Stomach (tissue), 8 donors: ENCODE measurements at regions not wholly inside any gene's neighbourhood (a gene's known extent, or its start where the extent isn't known, plus 50 kb on each side); places are given as distances from the start of the nearest gene placed in this dataset.

Experiments used
- DNase-seq, 2 donors: peaks; one replicate each; pipeline versions ENCODE4 v3.0.0 to v3.0.0-alpha.2; 2013 to 2019
- H3K27ac ChIP-seq, 5 donors: fragments of 200-600 bp in 4 of 5; sonication (generic) in 4 of 5; one replicate each; pipeline ENCODE4 v1.5.1; 2013 to 2019; ENCODE audit warnings: mild to moderate bottlenecking in 1 of 5, moderate library complexity in 1 of 5
- H3K27me3 ChIP-seq, 3 donors: fragments of 200-600 bp; sonication (generic); one replicate each; pipeline ENCODE4 v1.5.1; 2017 to 2019; ENCODE audit warnings: mixed run types in 1 of 3
- H3K36me3 ChIP-seq, 4 donors: fragments of 200-600 bp; sonication (generic); 1 replicate in 3 of 4; 2 replicates in 1 of 4; pipeline ENCODE4 v1.5.1; 2016 to 2019
- H3K4me1 ChIP-seq, 4 donors: fragments of 200-600 bp; sonication (generic); one replicate each; pipeline ENCODE4 v1.5.1; 2016 to 2019
- H3K4me3 ChIP-seq, 4 donors: fragments of 200-600 bp; sonication (generic) in 3 of 4; one replicate each; pipeline ENCODE4 v1.5.1; 2016 to 2019; ENCODE audit warnings: mild to moderate bottlenecking in 1 of 4
- H3K9me3 ChIP-seq, 4 donors: fragments of 200-600 bp; sonication (generic); one replicate each; pipeline ENCODE4 v1.5.1; 2016 to 2019
- CTCF ChIP-seq, 7 experiments: fragments of 450-650 bp in 4 of 7; fragments of 200-600 bp in 3 of 7; sonication (generic) in 3 of 7; IDR thresholded peaks; one replicate each; pipeline ENCODE4 v1.5.1; 2016 to 2019; ENCODE audit warnings: antibody characterized with exemption in 7 of 7, control low read depth in 2 of 7, mild to moderate bottlenecking in 1 of 7
- EP300 ChIP-seq: sonication (generic); formaldehyde crosslinking; IDR thresholded peaks from one replicate; pipeline ENCODE4 v1.6.1; 2017; ENCODE audit warnings: antibody characterized with exemption
- POLR2A ChIP-seq, 4 donors: fragments of 450-650 bp; IDR thresholded peaks; one replicate each; pipeline ENCODE4 v1.6.1; 2016; ENCODE audit warnings: antibody characterized with exemption in 4 of 4, control low read depth in 2 of 4, mild to moderate bottlenecking in 1 of 4, moderate library complexity in 1 of 4
- POLR2AphosphoS5 ChIP-seq, 3 donors: sonication (generic); formaldehyde crosslinking; IDR thresholded peaks; one replicate each; pipeline ENCODE4 v1.6.1; 2016; ENCODE audit warnings: antibody characterized with exemption in 3 of 3
- WGBS, 5 donors: extraction: QIAGEN DNeasy Blood & Tissue Kit in 3 of 5; methylation state at CpG; one replicate each; pipeline versions ENCODE4 v1.1.5 to v1.1.7; 2013 to 2018; 5-methylcytosine and 5-hydroxymethylcytosine counted together
- intact Hi-C: fragments of 100-400 bp; cut with DNase I; formaldehyde crosslinking; loops from one replicate; pipeline ENCODE4 v1.15.1; 2023; ENCODE audit warnings: low total_unique reads
- small RNA-seq, 4 donors: library from RNA; depleted of rRNA; stranded (forward); fragments of <200 nt; gene quantifications; one replicate each; pipeline ENCODE3, GENCODE V24; 2016
- donor health status: healthy with polysubstance abuse.
- donor health status: Bipolar disorder and iron deficiency.
- donor health status: healthy.

GRCh38 chr9:13047827-13048587, 231.5 kb downstream of the MPDZ start:
- Histone ChIP-seq H3K4me3 (no peak overlapping the region), H3K27me3 (no peaks in the 10 kb centered on the region), H3K9me3 (no peaks in the 10 kb centered on the region), H3K27ac (no peak overlapping the region), H3K36me3 (no peaks in the 10 kb centered on the region), H3K4me1 (no peaks in the 10 kb centered on the region)
- intact Hi-C loops: no loop called here
- TF ChIP-seq POLR2A (IDR thresholded peaks at IDR 0.05) (no peak), POLR2AphosphoS5 (IDR thresholded peaks at IDR 0.05) (no peak), CTCF (IDR thresholded peaks at IDR 0.05) (no peak), EP300 (no peak)
- no peak for DNase-seq
- WGBS, 5 donors: 66 to 76% (median 71%) methylated on average over 5 of the region's 5 CpGs

GRCh38 chr9:13049223-13049622, 230.3 kb downstream of the MPDZ start:
- H3K27me3 ChIP-seq: no peaks in the 10 kb centered on the region
- no peaks in the 10 kb centered on the region for H3K4me1 ChIP-seq
- H3K36me3 ChIP-seq: no peaks in the 10 kb centered on the region
- H3K27ac ChIP-seq: no peak overlapping the region
- no peak for DNase-seq
- no peaks in the 10 kb centered on the region for H3K9me3 ChIP-seq
- WGBS, 5 donors: 76 to 82% (median 79%) methylated on average over 7 of the region's 7 CpGs
- H3K4me3 ChIP-seq: no peak overlapping the region
- TF ChIP-seq POLR2A (IDR thresholded peaks at IDR 0.05) (no peak), CTCF (IDR thresholded peaks at IDR 0.05) (no peak), EP300 (no peak), POLR2AphosphoS5 (IDR thresholded peaks at IDR 0.05) (no peak)
- intact Hi-C loops: no loop called here

- DNase-seq: no peak
- Histone ChIP-seq H3K4me3 (no peak overlapping the region), H3K27me3 (no peaks in the 10 kb centered on the region), H3K4me1 (no peaks in the 10 kb centered on the region), H3K36me3 (no peaks in the 10 kb centered on the region), H3K27ac (no peak overlapping the region), H3K9me3 (no peaks in the 10 kb centered on the region)
- TF ChIP-seq EP300 (no peak), CTCF (IDR thresholded peaks at IDR 0.05) (no peak), POLR2A (IDR thresholded peaks at IDR 0.05) (no peak), POLR2AphosphoS5 (IDR thresholded peaks at IDR 0.05) (no peak)
- intact Hi-C loops: no loop called here
- WGBS, 5 donors: 40 to 54% (median 47%) methylated on average over 2 of the region's 2 CpGs
Observed at GRCh38 chr9:13053504-13053903, 226.0 kb downstream of the MPDZ start.

- Histone ChIP-seq H3K27me3 (no peaks in the 10 kb centered on the region), H3K36me3 (no peaks in the 10 kb centered on the region), H3K4me1 (no peaks in the 10 kb centered on the region), H3K27ac (no peak overlapping the region), H3K4me3 (no peak overlapping the region), H3K9me3 (no peaks in the 10 kb centered on the region)
- intact Hi-C loops: no loop called here
- no peak for TF ChIP-seq POLR2AphosphoS5 (IDR thresholded peaks at IDR 0.05)
- TF ChIP-seq CTCF (IDR thresholded peaks at IDR 0.05): no peak
- no peak for TF ChIP-seq EP300
- TF ChIP-seq POLR2A (IDR thresholded peaks at IDR 0.05): no peak
- no peak for DNase-seq
- 71 to 81% (median 77%) methylated on average over 1 of the region's 1 CpG for WGBS, 5 donors
Observed at GRCh38 chr9:13054389-13054788, 225.1 kb downstream of the MPDZ start.

Small RNA genes in the stretch of these regions (small RNA-seq; reads per million reads assigned to genes)
- gene RF00019: 0 reads per million in 4 donors
